ENCODE measurements at regions not wholly inside any gene's neighbourhood (a gene's known extent, or its start where the extent isn't known, plus 50 kb on each side); places are given as distances from the start of the nearest gene placed in this dataset.

GRCh38 chr1:214718724-214719123 is 115.7 kb downstream of the CENPF start:
- TF ChIP-seq CTCF (IDR thresholded peaks at IDR 0.05) (no peak), POLR2A (IDR thresholded peaks at IDR 0.05) (no peak)
